Heart right ventricle (tissue), 16 donors: ENCODE measurements at regions not wholly inside any gene's neighbourhood (a gene's known extent, or its start where the extent isn't known, plus 50 kb on each side); places are given as distances from the start of the nearest gene placed in this dataset.

Experiments
- ATAC-seq, 8 donors: fragments of 200-7000 bp; cut with Tn5 transposase; one replicate each; pipeline ENCODE4 v1.9.1; 2020; ENCODE audit warnings: mild to moderate bottlenecking in 8 of 8, moderate library complexity in 8 of 8, moderate number of reproducible peaks in 1 of 8
- DNase-seq, 2 donors: peaks; one replicate each; pipeline ENCODE4 v3.0.0-alpha.2; 2020
- H3K27ac ChIP-seq, 10 donors: fragments of 200-600 bp; sonication (generic) in 2 of 10; one replicate each; pipeline versions ENCODE4 v1.5.0 to v1.8.0; 2020 to 2022; ENCODE audit warnings: mild to moderate bottlenecking in 3 of 10
- H3K27me3 ChIP-seq, 7 donors: fragments of 200-600 bp; one replicate each; pipeline ENCODE4 v1.8.0; 2021 to 2022; ENCODE audit warnings: mild to moderate bottlenecking in 2 of 7
- H3K36me3 ChIP-seq, 9 donors: fragments of 200-600 bp; sonication (generic) in 1 of 9; one replicate each; pipeline versions ENCODE4 v1.5.0 to v1.8.0; 2020 to 2022; ENCODE audit warnings: mild to moderate bottlenecking in 2 of 9
- H3K4me1 ChIP-seq, 9 donors: fragments of 200-600 bp; sonication (generic) in 1 of 9; one replicate each; pipeline versions ENCODE4 v1.5.0 to v1.8.0; 2020 to 2022; ENCODE audit warnings: mild to moderate bottlenecking in 4 of 9
- H3K4me3 ChIP-seq, 10 donors: fragments of 200-600 bp; sonication (generic) in 2 of 10; one replicate each; pipeline versions ENCODE4 v1.5.0 to v1.8.0; 2020 to 2022; ENCODE audit warnings: mild to moderate bottlenecking in 7 of 10, moderate library complexity in 2 of 10
- H3K9me3 ChIP-seq, 11 donors: fragments of 200-600 bp in 10 of 11; sonication (generic) in 2 of 11; one replicate each; pipeline versions ENCODE4 v1.5.0 to v1.8.0; 2013 to 2022; ENCODE audit warnings: mild to moderate bottlenecking in 2 of 11, control low read depth in 1 of 11, moderate library complexity in 1 of 11
- WGBS, 2 donors: extraction: QIAGEN DNeasy Blood & Tissue Kit; methylation state at CpG; one replicate each; pipeline ENCODE4 v1.1.7; 2013; ENCODE audit warnings: inconsistent platforms in 1 of 2; 5-methylcytosine and 5-hydroxymethylcytosine counted together
- intact Hi-C, 10 donors: fragments of 100-400 bp; cut with DNase I; formaldehyde crosslinking; loops; one replicate each; pipeline versions ENCODE4 v1.11.1 to v1.14.2; 2022
- TF ChIP-seq, protein P1 (sequence below), 9 donors: fragments of 200-600 bp; sonication (generic) in 2 of 9; IDR thresholded peaks; one replicate each; pipeline versions ENCODE4 v1.5.0 to v1.8.0; 2021 to 2022; ENCODE audit warnings: antibody characterized with exemption in 9 of 9, mild to moderate bottlenecking in 5 of 9, moderate library complexity in 1 of 9
- donor health status: Arrhythmogenic right ventricular cardiomyopathy.
- donor health status: ischemic (EF 13 %, LVEDD 7.1; RV severe dilation, severe dysfunction).
- donor health status: healthy with polysubstance abuse.
- donor health status: DM: no; HTN: yes; CAD: no.
- donor health status: DM: no; HTN: no; CAD: no.
- donor health status: ischemic (EF 25% LVEDD 6.9; RV normal size, moderate dysfunction).
- donor health status: ischemic (EF 25% LVEDD 5.7; RV mildly dilated, moderate dysfunction).
- donor health status: healthy.
- donor health status: DM: yes; HTN: yes; CAD: no.
- donor health status: Ischemic cardiomyopathy.
- donor health status: ischemic (EF 35%, LVEDD 5.7; RV mildly dilated, moderate dysfunction).
- donor health status: nonischemic (EF 11% LVEDD 7.7; RV severe dilation, severe dysfunction).
- donor health status: DM: yes; HTN: yes; CAD: no.
- donor health status: PGD.
- donor health status: ischemic (EF 29% LVEDD 5.4; RV normal size, mild dysfunction).
- donor health status: nonischemic (EF 23%, LVEDD 6.1; RV moderate dilation, normal function).

DNA sequence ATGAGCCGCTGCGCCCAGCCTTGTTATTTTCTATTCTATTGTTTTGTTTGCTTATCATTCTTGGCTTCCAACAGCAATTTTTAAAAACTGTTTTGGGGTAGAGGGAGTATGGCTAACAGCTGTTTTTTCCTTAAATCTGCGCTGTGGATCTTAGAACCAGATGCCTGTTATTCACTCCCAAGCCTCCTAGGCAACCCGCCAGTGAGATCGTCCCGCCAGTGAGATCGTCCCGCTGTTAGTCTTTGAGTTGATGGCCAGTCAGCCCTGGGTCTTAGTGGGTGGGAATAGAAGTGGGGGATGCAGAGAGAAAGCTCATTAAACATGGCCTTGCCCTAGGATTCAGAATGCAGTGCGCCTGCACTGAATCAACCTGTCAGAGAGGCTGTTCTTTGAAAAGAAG is 67.3 kb upstream of the BICD1 start:
- Histone ChIP-seq H3K9me3 (peaks cover 0 to 17% (median 13%) of the 10 kb centered on the region in 11 donors), H3K4me3 (no peak overlapping the region), H3K27me3 (no peaks in the 10 kb centered on the region), H3K4me1 (peaks cover 0 to 6% (median 0%) of the 10 kb centered on the region in 9 donors), H3K36me3 (no peaks in the 10 kb centered on the region), H3K27ac (no peak overlapping the region)
- intact Hi-C loops: no loop called here
- WGBS, 2 donors: 46 to 49% methylated on average over 9 of the region's 9 CpGs
- ATAC-seq (peak in 3 of 8 donors; percentile 17 to 55 (median 29)), DNase-seq (peak; percentile 17 to 30)
- TF ChIP-seq, protein P1, sequence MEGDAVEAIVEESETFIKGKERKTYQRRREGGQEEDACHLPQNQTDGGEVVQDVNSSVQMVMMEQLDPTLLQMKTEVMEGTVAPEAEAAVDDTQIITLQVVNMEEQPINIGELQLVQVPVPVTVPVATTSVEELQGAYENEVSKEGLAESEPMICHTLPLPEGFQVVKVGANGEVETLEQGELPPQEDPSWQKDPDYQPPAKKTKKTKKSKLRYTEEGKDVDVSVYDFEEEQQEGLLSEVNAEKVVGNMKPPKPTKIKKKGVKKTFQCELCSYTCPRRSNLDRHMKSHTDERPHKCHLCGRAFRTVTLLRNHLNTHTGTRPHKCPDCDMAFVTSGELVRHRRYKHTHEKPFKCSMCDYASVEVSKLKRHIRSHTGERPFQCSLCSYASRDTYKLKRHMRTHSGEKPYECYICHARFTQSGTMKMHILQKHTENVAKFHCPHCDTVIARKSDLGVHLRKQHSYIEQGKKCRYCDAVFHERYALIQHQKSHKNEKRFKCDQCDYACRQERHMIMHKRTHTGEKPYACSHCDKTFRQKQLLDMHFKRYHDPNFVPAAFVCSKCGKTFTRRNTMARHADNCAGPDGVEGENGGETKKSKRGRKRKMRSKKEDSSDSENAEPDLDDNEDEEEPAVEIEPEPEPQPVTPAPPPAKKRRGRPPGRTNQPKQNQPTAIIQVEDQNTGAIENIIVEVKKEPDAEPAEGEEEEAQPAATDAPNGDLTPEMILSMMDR (IDR thresholded peaks at IDR 0.05): no peak

DNA sequence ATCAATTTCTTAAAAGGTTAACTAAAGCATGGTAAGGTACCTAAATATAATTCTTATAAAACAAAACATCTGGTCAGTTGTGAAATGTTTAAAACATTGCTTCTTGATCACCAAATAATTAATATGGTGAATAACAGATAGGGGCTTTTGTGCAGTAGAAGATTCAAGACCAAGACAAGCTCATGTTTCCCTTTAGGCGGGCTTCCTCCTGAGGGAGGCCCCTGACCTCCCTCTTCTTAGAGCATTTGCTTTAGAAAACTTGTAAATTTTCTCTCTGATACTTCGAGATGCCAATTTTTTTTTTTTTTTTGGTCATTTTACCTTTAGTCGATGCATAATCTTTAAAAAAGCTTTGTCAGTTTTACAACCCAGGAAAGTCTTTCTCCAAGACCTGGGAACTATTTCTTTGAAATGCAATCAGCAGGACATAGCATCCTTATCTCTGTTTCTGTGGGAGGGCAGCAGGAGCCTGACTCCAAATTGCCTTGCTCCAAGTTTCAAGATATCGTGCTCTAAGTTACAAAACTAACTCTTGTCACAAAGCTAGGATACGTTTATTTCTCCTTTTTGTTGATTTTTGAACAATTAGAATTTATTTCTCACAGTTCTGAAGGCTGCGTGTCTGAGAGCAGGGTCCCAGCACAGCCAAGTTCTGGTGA is 66.6 kb upstream of the BICD1 start:
- 31 to 38% methylated on average over 6 of the region's 6 CpGs for WGBS, 2 donors
- H3K4me3 ChIP-seq: no peak overlapping the region
- H3K27ac ChIP-seq: peak overlapping the region in 1 of 10 donors; percentile 12
- intact Hi-C loops: no loop called here
- DNase-seq (no peak), ATAC-seq (no peak)
- TF ChIP-seq, protein P1 (IDR thresholded peaks at IDR 0.05): no peak
- no peaks in the 10 kb centered on the region for H3K27me3 ChIP-seq
- H3K9me3 ChIP-seq: peaks cover 0 to 24% (median 15%) of the 10 kb centered on the region in 11 donors
- H3K4me1 ChIP-seq: peaks cover 0 to 6% (median 0%) of the 10 kb centered on the region in 9 donors
- H3K36me3 ChIP-seq: no peaks in the 10 kb centered on the region

DNA sequence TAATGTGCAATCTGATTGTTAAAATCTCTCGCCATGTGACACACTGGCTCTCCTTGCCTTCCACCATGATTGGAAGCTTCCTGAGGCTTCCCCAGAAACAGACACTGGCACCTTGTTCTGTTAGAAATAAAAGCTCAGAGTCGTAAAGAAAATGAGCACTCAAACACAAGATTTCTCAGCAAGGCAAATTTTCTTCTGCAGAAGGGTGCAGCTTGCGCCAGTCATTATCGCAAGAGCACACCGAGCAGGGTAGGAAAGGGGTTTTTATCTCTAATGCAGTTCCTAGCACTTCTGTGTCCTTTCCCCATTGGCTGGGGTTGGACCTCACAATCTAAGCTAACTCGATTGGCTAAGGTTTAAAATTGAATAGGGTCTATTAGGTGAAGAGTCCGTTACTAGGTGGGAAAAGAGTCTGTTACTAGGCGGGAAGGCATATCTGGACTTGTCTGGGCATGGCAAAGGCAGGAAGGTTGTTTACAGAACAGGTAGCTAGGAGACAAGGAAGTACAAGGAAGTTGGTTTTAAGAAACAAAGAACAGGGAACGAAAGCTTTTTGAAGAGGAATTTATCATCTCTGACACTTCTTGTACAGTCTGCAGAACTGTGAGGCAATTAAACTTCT is 62.6 kb upstream of the BICD1 start:
- intact Hi-C loops: no loop called here
- DNase-seq (no peak), ATAC-seq (no peak)
- H3K27ac ChIP-seq: no peak overlapping the region
- no peaks in the 10 kb centered on the region for H3K27me3 ChIP-seq
- WGBS, 2 donors: 84 to 95% methylated on average over 9 of the region's 9 CpGs
- no peaks in the 10 kb centered on the region for H3K36me3 ChIP-seq
- no peak overlapping the region for H3K4me3 ChIP-seq
- TF ChIP-seq, protein P1 (IDR thresholded peaks at IDR 0.05): no peak
- peaks cover 0 to 6% (median 0%) of the 10 kb centered on the region in 9 donors for H3K4me1 ChIP-seq
- H3K9me3 ChIP-seq: peaks cover 0 to 28% (median 15%) of the 10 kb centered on the region in 11 donors

- ATAC-seq (no peak), DNase-seq (no peak)
- WGBS, 2 donors: 77 to 79% methylated on average over 8 of the region's 8 CpGs
- Histone ChIP-seq H3K36me3 (no peaks in the 10 kb centered on the region), H3K27me3 (no peaks in the 10 kb centered on the region), H3K27ac (no peak overlapping the region), H3K4me3 (no peak overlapping the region), H3K9me3 (peaks cover 0 to 28% (median 15%) of the 10 kb centered on the region in 11 donors), H3K4me1 (peaks cover 0 to 12% (median 4%) of the 10 kb centered on the region in 9 donors)
- TF ChIP-seq, protein P1 (IDR thresholded peaks at IDR 0.05): no peak
- intact Hi-C loops: no loop called here
Observed at GRCh38 chr12:32047357-32048212, 59.1 kb upstream of the BICD1 start.
